ENCODE measurements at regions not wholly inside any gene's neighbourhood (a gene's known extent, or its start where the extent isn't known, plus 50 kb on each side); places are given as distances from the start of the nearest gene placed in this dataset.

- TF ChIP-seq ATF3 (IDR thresholded peaks at IDR 0.05) (no peak), CTCF (IDR thresholded peaks at IDR 0.05; ENCODE audit: low read depth, low read length, missing input control) (no peak), YY1 (IDR thresholded peaks at IDR 0.05) (no peak), FOXA1 (IDR thresholded peaks at IDR 0.05) (no peak), EGR1 (IDR thresholded peaks at IDR 0.05; ENCODE audit: low read depth in 2 of 2) (no peak), JUND (IDR thresholded peaks at IDR 0.05) (no peak), TAF1 (conservative IDR thresholded peaks at IDR 0.05) (no peak), RXRA (IDR thresholded peaks at IDR 0.05) (no peak), REST (IDR thresholded peaks at IDR 0.05) (no peak), SP1 (IDR thresholded peaks at IDR 0.05) (no peak)
Observed at GRCh38 chr18:61651880-61652268, 240.9 kb downstream of the RNF152 start.

Data from liver (tissue), 3 donors.